Activated naive CD8-positive, alpha-beta T cell treated with anti-CD3 and anti-CD28 coated beads, Interleukin-2, amount 10 ng/mL, durations not matched to agents 7 days and 5 days (primary cell): ENCODE measurements at regions not wholly inside any gene's neighbourhood (a gene's known extent, or its start where the extent isn't known, plus 50 kb on each side); places are given as distances from the start of the nearest gene placed in this dataset.

Experiments used
- ATAC-seq: fragments of 150-1000 bp; cut with Tn5 transposase; one replicate; pipeline ENCODE4 v1.10.0; 2021; ENCODE audit warnings: low read depth, moderate library complexity
- POLR2A ChIA-PET: fragments of 350-600 bp; sonication (Branson Sonifier 250); formaldehyde crosslinking; loops from one replicate; lab custom pipeline; 2021; ENCODE audit warnings: antibody characterized with exemption; lab: Charles Lee
- DNase-seq: peaks from one replicate; pipeline ENCODE4 v3.0.0; 2021
- H3K27ac Mint-ChIP-seq: one replicate; pipeline ENCODE4 v1.8.0; 2022; ENCODE audit warnings: mild to moderate bottlenecking, mixed read lengths
- H3K27me3 Mint-ChIP-seq: one replicate; pipeline ENCODE4 v1.8.0; 2022; ENCODE audit warnings: mild to moderate bottlenecking, moderate library complexity, mixed read lengths
- H3K36me3 Mint-ChIP-seq: one replicate; pipeline ENCODE4 v1.8.0; 2021; ENCODE audit warnings: mild to moderate bottlenecking, mixed read lengths
- H3K4me1 Mint-ChIP-seq: one replicate; pipeline ENCODE4 v1.8.0; 2021; ENCODE audit warnings: mixed read lengths
- H3K4me3 Mint-ChIP-seq: one replicate; pipeline ENCODE4 v1.8.0; 2022; ENCODE audit warnings: mild to moderate bottlenecking, moderate library complexity, mixed read lengths
- H3K9me3 Mint-ChIP-seq: one replicate; pipeline ENCODE4 v1.8.0; 2021; ENCODE audit warnings: mixed read lengths

DNA sequence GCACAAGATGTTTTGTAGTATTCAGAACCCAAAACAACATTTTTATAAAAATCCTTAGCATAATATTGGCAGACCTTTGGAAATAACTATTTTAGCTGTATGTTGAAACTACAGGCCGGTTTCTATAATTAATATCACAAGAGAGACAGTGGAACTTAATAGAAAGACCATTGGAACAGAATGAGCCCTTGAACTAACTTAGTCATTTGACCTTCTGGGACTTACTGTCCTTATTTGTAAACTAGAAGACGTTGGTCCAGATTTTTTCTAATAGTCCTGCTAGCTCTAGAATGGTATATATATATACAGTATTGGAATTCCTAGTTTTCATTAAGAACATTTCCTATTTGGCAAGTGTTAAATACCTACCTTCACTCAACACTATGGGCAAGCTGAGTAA lies 69.5 kb upstream of the ALDH1A1 start:
- Mint-ChIP-seq H3K36me3 (no peaks in the 10 kb centered on the region), H3K4me3 (no peak overlapping the region), H3K27ac (no peak overlapping the region), H3K4me1 (peaks cover 9% of the 10 kb centered on the region), H3K27me3 (peaks cover 23% of the 10 kb centered on the region), H3K9me3 (no peaks in the 10 kb centered on the region)
- no peak for DNase-seq
- no peak for ATAC-seq
- POLR2A ChIA-PET: no interaction called here

DNA sequence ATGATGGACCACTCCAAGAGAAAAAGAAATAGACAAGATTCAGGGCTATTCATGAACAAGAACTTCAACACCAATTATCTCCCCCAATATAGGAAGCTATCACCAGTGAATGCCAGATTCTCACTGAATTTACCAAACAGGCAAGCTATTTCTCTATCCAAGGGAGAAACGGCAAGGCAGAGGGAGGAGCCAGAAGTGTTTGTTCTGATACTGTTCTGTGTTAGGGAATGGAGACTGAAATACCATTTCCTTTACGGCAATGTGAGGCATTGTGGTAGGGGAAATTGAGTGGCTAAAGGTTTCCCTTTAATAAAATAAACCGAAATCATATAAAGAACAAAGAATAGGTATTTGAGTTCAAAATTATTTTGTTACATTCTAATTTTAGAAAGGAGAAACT lies 68.0 kb upstream of the ALDH1A1 start:
- Mint-ChIP-seq H3K9me3 (no peaks in the 10 kb centered on the region), H3K27me3 (peaks cover 25% of the 10 kb centered on the region), H3K4me3 (no peak overlapping the region), H3K4me1 (peaks cover 9% of the 10 kb centered on the region), H3K36me3 (no peaks in the 10 kb centered on the region), H3K27ac (no peak overlapping the region)
- ATAC-seq (no peak), DNase-seq (no peak)
- POLR2A ChIA-PET: no interaction called here

DNA sequence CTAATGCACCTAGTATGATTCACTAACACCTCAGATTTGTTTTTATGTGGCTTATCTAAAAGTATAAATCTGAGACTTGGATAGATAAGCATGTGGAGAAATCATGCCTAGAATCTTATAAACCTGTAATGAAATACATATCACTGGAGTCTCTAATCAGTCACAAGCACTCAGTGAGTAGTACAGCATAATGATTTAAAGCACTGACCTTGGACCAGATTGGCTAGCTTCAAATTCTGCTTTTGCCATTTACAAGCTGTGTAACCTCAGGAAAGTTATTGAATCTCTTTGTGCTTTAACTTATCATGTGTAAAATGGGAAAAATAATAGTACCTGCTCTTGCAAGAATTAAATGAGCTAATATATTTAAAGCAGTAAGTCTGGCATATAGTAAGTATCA lies 61.2 kb upstream of the ALDH1A1 start:
- ATAC-seq: no peak
- peaks cover 19% of the 10 kb centered on the region for H3K27me3 Mint-ChIP-seq
- no peaks in the 10 kb centered on the region for H3K4me1 Mint-ChIP-seq
- H3K27ac Mint-ChIP-seq: no peak overlapping the region
- DNase-seq: no peak
- no peaks in the 10 kb centered on the region for H3K36me3 Mint-ChIP-seq
- no peaks in the 10 kb centered on the region for H3K9me3 Mint-ChIP-seq
- H3K4me3 Mint-ChIP-seq: no peak overlapping the region
- POLR2A ChIA-PET: no interaction called here

DNA sequence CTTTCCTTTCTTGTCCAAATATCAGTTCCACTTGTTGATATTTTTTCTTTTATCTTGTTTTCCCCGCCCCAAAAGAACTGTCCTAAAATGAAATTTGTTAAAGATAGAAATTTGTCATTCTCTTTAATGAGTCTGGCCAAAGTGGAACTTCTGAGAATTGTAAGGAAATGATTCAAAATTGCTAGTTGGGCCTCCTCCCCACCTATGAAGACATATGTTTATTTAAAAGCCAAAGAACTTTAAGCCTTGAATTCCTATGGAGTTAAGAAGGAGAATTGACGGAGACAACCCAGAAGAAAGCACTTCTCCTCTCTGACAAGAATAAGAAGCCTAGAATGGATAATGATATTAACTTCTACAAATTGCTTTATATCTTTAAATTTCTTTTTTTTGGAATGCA lies 59.1 kb upstream of the ALDH1A1 start:
- ATAC-seq (no peak), DNase-seq (no peak)
- POLR2A ChIA-PET: no interaction called here
- H3K4me3 Mint-ChIP-seq: no peak overlapping the region
- H3K27me3 Mint-ChIP-seq: peaks cover 13% of the 10 kb centered on the region
- no peaks in the 10 kb centered on the region for H3K9me3 Mint-ChIP-seq
- no peak overlapping the region for H3K27ac Mint-ChIP-seq
- H3K36me3 Mint-ChIP-seq: no peaks in the 10 kb centered on the region
- H3K4me1 Mint-ChIP-seq: no peaks in the 10 kb centered on the region

DNA sequence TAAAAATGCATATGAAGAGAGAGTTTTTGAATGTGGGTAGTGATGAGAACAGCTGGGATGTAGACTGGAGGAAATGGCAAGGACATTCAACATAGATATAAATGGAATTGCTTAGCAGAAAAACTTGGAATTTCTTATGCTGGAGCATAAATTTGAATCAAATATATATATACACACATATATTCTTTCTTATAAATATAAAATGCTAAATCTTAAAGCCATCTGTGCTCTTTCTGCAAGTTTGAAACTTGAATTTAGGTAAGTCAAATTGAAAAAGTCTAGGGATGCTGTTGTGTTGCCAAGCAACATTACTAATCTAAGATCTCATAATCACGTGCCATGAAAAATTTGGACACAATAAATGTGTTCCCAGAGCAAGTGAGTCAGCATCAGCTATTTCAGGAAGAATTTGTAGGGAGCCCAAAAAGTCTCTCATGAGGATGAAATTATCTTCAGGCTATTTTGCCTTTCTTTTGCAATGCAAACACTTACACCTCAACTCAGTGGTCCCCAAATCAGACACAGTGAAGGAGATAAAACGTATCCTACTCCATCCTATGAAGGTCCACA lies 58.4 kb upstream of the ALDH1A1 start:
- Mint-ChIP-seq H3K27me3 (peaks cover 11% of the 10 kb centered on the region), H3K9me3 (no peaks in the 10 kb centered on the region), H3K4me3 (no peak overlapping the region), H3K27ac (no peak overlapping the region), H3K4me1 (no peaks in the 10 kb centered on the region), H3K36me3 (no peaks in the 10 kb centered on the region)
- no peak for ATAC-seq
- POLR2A ChIA-PET: no interaction called here
- DNase-seq: no peak

DNA sequence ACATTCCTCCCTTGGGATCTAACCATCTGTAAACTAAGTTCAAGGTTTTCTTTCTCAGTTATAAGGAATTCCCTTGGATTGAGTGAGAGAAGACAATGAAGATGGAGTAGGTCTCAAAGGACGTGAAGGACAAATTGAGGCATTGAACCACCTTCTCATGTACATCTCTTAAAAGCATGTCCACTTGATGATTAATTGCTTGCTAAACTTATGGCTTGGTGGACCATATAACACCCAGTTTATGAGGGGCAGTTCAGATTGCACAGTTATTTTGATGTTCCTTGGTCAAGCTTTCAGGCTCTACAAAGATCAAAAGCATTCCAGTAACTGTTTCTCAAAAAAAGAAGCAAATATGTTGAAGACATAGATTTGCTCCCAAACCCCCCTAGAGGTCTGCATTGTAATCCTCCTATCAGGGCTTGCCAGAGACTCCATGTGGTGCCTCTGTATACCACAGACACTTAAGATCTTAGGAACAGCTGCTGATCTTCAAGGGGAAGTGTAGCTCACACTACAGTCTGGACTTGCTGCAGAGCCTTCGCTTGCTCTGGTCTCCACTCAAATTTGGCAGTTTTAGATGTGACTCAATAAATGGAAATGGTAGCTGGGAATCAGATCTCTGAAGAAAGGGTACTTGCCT lies 56.9 kb upstream of the ALDH1A1 start:
- no peak overlapping the region for H3K27ac Mint-ChIP-seq
- ATAC-seq (no peak), DNase-seq (no peak)
- no peak overlapping the region for H3K4me3 Mint-ChIP-seq
- H3K36me3 Mint-ChIP-seq: no peaks in the 10 kb centered on the region
- POLR2A ChIA-PET: no interaction called here
- H3K4me1 Mint-ChIP-seq: no peaks in the 10 kb centered on the region
- H3K27me3 Mint-ChIP-seq: peaks cover 11% of the 10 kb centered on the region
- no peaks in the 10 kb centered on the region for H3K9me3 Mint-ChIP-seq

DNA sequence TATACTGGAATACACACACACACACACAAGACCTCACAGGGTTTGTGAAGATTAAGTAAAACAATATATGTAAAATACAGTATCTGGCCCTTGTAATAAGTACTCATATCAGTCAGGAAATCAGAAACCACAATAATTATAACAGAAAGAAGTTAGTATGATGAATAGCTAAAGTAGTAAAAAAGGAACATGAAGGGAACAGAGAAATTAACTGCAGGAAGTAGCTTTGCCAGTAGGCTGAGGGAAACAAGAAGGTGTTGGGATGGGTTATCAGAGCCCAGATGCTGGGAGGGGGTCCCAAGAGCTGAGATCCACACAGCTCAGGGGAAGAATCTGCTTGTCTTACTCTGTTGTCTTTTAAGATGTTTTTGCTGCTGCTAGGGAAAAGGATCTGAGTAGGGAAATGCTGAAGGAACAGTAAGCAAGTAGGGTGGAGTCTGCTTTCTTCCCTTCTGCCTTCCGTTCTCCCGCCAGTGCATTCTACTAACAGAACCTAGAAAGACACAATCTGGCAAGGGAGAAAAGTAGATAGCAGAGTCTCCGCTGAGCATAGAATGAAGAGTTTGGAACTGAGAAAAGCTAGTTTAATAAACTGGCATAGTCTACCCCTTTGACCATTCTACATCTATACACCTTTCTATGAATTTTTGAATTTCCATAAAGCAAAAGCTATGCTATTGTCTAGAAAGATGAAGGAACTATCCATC lies 55.3 kb upstream of the ALDH1A1 start:
- no peak for DNase-seq
- Mint-ChIP-seq H3K9me3 (no peaks in the 10 kb centered on the region), H3K27me3 (peaks cover 11% of the 10 kb centered on the region), H3K4me3 (no peak overlapping the region), H3K4me1 (no peaks in the 10 kb centered on the region), H3K36me3 (no peaks in the 10 kb centered on the region), H3K27ac (no peak overlapping the region)
- no peak for ATAC-seq
- POLR2A ChIA-PET: no interaction called here

DNA sequence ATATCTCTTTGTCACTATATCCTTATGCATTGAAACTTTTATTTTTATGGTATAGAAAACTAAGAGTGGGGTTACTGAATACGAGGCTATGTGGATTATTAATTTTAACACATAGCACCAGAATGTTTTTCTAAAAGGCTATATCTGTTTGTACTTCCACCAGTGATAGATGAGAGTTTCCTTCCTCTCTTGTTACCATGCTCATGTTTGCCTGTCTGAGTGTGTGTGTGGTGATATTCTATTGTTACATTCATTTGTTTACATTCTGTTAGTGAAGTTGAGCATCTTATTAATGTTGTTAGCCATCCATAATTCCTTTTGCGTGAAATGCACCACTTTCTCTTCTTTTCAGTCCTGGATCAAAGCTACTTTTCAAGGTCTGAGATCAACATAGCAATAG lies 54.1 kb upstream of the ALDH1A1 start:
- no peak for ATAC-seq
- Mint-ChIP-seq H3K36me3 (no peaks in the 10 kb centered on the region), H3K9me3 (no peaks in the 10 kb centered on the region), H3K4me3 (no peak overlapping the region), H3K27me3 (peaks cover 9% of the 10 kb centered on the region), H3K27ac (no peak overlapping the region), H3K4me1 (no peaks in the 10 kb centered on the region)
- POLR2A ChIA-PET: no interaction called here
- no peak for DNase-seq
